ENCODE measurements at regions not wholly inside any gene's neighbourhood (a gene's known extent, or its start where the extent isn't known, plus 50 kb on each side); places are given as distances from the start of the nearest gene placed in this dataset.

- TF ChIP-seq CTCF (conservative IDR thresholded peaks at IDR 0.05) (no peak), EZH2 (IDR thresholded peaks at IDR 0.05; ENCODE audit: low read depth) (no peak)
These were observed 278.3 kb downstream of the SEC23A start for GRCh38 chr14:38824706-38825105.
